Smooth muscle cell (in vitro differentiated cells): ENCODE measurements at regions not wholly inside any gene's neighbourhood (a gene's known extent, or its start where the extent isn't known, plus 50 kb on each side); places are given as distances from the start of the nearest gene placed in this dataset.

Experiments
- DNase-seq: peaks from one replicate; lab custom pipeline; 2025; ENCODE audit not compliant: unreplicated experiment; lab: John Stamatoyannopoulos, UW
- H2AFZ ChIP-seq: fragments of 200-600 bp; sonication (generic); 2 replicates; pipeline ENCODE4 v1.6.0; 2016; ENCODE audit warnings: antibody characterized with exemption, low read depth, mild to moderate bottlenecking
- H3F3A ChIP-seq: fragments of 200-600 bp; sonication (generic); 2 replicates; pipeline ENCODE4 v1.6.0; 2017; ENCODE audit warnings: antibody characterized with exemption, low read depth
- H3K27ac ChIP-seq: fragments of 200-600 bp; sonication (generic); 2 replicates; pipeline ENCODE4 v1.5.1; 2016; ENCODE audit warnings: low read depth, mild to moderate bottlenecking
- H3K27me3 ChIP-seq: fragments of 200-600 bp; sonication (generic); 2 replicates; pipeline ENCODE4 v1.6.1; 2016; ENCODE audit warnings: low read depth, mild to moderate bottlenecking
- H3K36me3 ChIP-seq: fragments of 200-600 bp; sonication (generic); 2 replicates; pipeline ENCODE4 v1.5.1; 2016; ENCODE audit warnings: low read depth
- H3K4me1 ChIP-seq: fragments of 200-600 bp; sonication (generic); 2 replicates; pipeline ENCODE4 v1.5.1; 2016; ENCODE audit warnings: low read depth
- H3K4me2 ChIP-seq: fragments of 200-600 bp; sonication (generic); 2 replicates; pipeline ENCODE4 v1.6.0; 2016; ENCODE audit warnings: mild to moderate bottlenecking
- H3K4me3 ChIP-seq: fragments of 200-600 bp; sonication (generic); 2 replicates; pipeline ENCODE4 v1.5.1; 2016; ENCODE audit warnings: mild to moderate bottlenecking
- H3K79me2 ChIP-seq: fragments of 200-600 bp; sonication (generic); 2 replicates; pipeline ENCODE4 v1.6.0; 2016; ENCODE audit warnings: low read depth, mild to moderate bottlenecking
- H3K9ac ChIP-seq: fragments of 200-600 bp; sonication (generic); 2 replicates; pipeline ENCODE4 v1.6.0; 2016; ENCODE audit warnings: low read depth
- H3K9me3 ChIP-seq: fragments of 200-600 bp; sonication (generic); replicated peaks from 2 replicates; pipeline ENCODE4 v1.5.1; 2016; ENCODE audit warnings: low read depth
- H4K20me1 ChIP-seq: fragments of 200-600 bp; sonication (generic); 2 replicates; pipeline ENCODE4 v1.6.0; 2016; ENCODE audit warnings: low read depth
- WGBS: methylation state at CpG from one replicate; pipeline ENCODE4 v1.1.7; 2016; ENCODE audit warnings: low lambda C conversion rate; 5-methylcytosine and 5-hydroxymethylcytosine counted together
- TF ChIP-seq, protein P1 (sequence below): fragments of 200-600 bp; sonication (generic); IDR thresholded peaks from 2 replicates; pipeline ENCODE4 v1.5.1; 2017; ENCODE audit warnings: borderline replicate concordance, mild to moderate bottlenecking, antibody characterized with exemption; ENCODE audit not compliant: insufficient read depth, poor library complexity, severe bottlenecking

GRCh38 chr21:27156666-27157065 is 189.8 kb upstream of the ADAMTS5 start:
- H3K4me1 ChIP-seq = no peaks in the 10 kb centered on the region
- H3F3A ChIP-seq = no peaks in the 10 kb centered on the region
- H3K4me3 ChIP-seq = no peak overlapping the region
- no peaks in the 10 kb centered on the region for H3K36me3 ChIP-seq
- TF ChIP-seq, protein P1, sequence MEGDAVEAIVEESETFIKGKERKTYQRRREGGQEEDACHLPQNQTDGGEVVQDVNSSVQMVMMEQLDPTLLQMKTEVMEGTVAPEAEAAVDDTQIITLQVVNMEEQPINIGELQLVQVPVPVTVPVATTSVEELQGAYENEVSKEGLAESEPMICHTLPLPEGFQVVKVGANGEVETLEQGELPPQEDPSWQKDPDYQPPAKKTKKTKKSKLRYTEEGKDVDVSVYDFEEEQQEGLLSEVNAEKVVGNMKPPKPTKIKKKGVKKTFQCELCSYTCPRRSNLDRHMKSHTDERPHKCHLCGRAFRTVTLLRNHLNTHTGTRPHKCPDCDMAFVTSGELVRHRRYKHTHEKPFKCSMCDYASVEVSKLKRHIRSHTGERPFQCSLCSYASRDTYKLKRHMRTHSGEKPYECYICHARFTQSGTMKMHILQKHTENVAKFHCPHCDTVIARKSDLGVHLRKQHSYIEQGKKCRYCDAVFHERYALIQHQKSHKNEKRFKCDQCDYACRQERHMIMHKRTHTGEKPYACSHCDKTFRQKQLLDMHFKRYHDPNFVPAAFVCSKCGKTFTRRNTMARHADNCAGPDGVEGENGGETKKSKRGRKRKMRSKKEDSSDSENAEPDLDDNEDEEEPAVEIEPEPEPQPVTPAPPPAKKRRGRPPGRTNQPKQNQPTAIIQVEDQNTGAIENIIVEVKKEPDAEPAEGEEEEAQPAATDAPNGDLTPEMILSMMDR = no peak
- no peaks in the 10 kb centered on the region for H3K27me3 ChIP-seq
- H4K20me1 ChIP-seq = no peaks in the 10 kb centered on the region
- WGBS = 100% methylated on average over 1 of the region's 1 CpG
- no peak overlapping the region for H2AFZ ChIP-seq
- no peak for DNase-seq
- H3K27ac ChIP-seq = no peak overlapping the region
- no peak overlapping the region for H3K4me2 ChIP-seq
- H3K9ac ChIP-seq = no peak overlapping the region
- no peaks in the 10 kb centered on the region for H3K9me3 ChIP-seq
- H3K79me2 ChIP-seq = no peaks in the 10 kb centered on the region

- Histone ChIP-seq H3K4me3 (no peak overlapping the region), H3K9me3 (no peaks in the 10 kb centered on the region), H3F3A (no peaks in the 10 kb centered on the region), H2AFZ (no peak overlapping the region), H3K79me2 (no peaks in the 10 kb centered on the region), H3K4me2 (no peak overlapping the region), H3K4me1 (no peaks in the 10 kb centered on the region), H3K27ac (no peak overlapping the region), H3K9ac (no peak overlapping the region), H3K36me3 (no peaks in the 10 kb centered on the region), H3K27me3 (no peaks in the 10 kb centered on the region), H4K20me1 (no peaks in the 10 kb centered on the region)
- DNase-seq = no peak
- TF ChIP-seq, protein P1 = no peak
- WGBS = 96% methylated on average over 1 of the region's 1 CpG
These were observed 188.2 kb upstream of the ADAMTS5 start for GRCh38 chr21:27155130-27155500.

GRCh38 chr21:27154451-27155129 is 187.7 kb upstream of the ADAMTS5 start:
- no peaks in the 10 kb centered on the region for H3K27me3 ChIP-seq
- no peak for DNase-seq
- WGBS = 68% methylated on average over 4 of the region's 4 CpGs

More at GRCh38 chr21:27154451-27155129, 187.7 kb upstream of the ADAMTS5 start:
- no peak overlapping the region for H3K9ac ChIP-seq
- H3K9me3 ChIP-seq = no peaks in the 10 kb centered on the region
- H3K27ac ChIP-seq = no peak overlapping the region
- H3K36me3 ChIP-seq = no peaks in the 10 kb centered on the region
- no peak overlapping the region for H3K4me3 ChIP-seq
- TF ChIP-seq, protein P1 = no peak
- H4K20me1 ChIP-seq = no peaks in the 10 kb centered on the region
- H3K4me2 ChIP-seq = no peak overlapping the region
- no peaks in the 10 kb centered on the region for H3F3A ChIP-seq
- no peak overlapping the region for H2AFZ ChIP-seq
- no peaks in the 10 kb centered on the region for H3K79me2 ChIP-seq
- no peaks in the 10 kb centered on the region for H3K4me1 ChIP-seq
